ENCODE measurements at regions not wholly inside any gene's neighbourhood (a gene's known extent, or its start where the extent isn't known, plus 50 kb on each side); places are given as distances from the start of the nearest gene placed in this dataset.

- DNase-seq, result no peak
Measured at GRCh38 chr1:229952670-229953520, 114.1 kb upstream of the GALNT2 start.

GRCh38 chr1:229953736-229954326, 113.2 kb upstream of the GALNT2 start:
- no peak for DNase-seq

- no peak for DNase-seq
Measured at GRCh38 chr1:229964281-229964680, 102.8 kb upstream of the GALNT2 start.

- DNase-seq, result no peak
Measured at GRCh38 chr1:229970714-229971113, 96.3 kb upstream of the GALNT2 start.

- DNase-seq, result no peak
Measured at GRCh38 chr1:229971141-229971540, 95.9 kb upstream of the GALNT2 start.

GRCh38 chr1:229972600-229973296, 94.3 kb upstream of the GALNT2 start:
- no peak for DNase-seq

- no peak for DNase-seq
Measured at GRCh38 chr1:229973297-229973612, 93.8 kb upstream of the GALNT2 start.

- DNase-seq, result no peak
Measured at GRCh38 chr1:229975047-229975446, 92.0 kb upstream of the GALNT2 start.

GRCh38 chr1:229980009-229980408, 87.0 kb upstream of the GALNT2 start:
- DNase-seq, result no peak

GRCh38 chr1:229981736-229982135, 85.3 kb upstream of the GALNT2 start:
- DNase-seq, result peak in 2 of 56 donors; percentile 12 to 42

- DNase-seq, result no peak
Measured at GRCh38 chr1:229984310-229984991, 82.6 kb upstream of the GALNT2 start.

GRCh38 chr1:229984992-229985612, 81.9 kb upstream of the GALNT2 start:
- no peak for DNase-seq

- DNase-seq, result peak in 2 of 56 donors; percentile 20 to 50
Measured at GRCh38 chr1:229985613-229986010, 81.4 kb upstream of the GALNT2 start.

- DNase-seq, result no peak
Measured at GRCh38 chr1:229986737-229987337, 80.2 kb upstream of the GALNT2 start.

GRCh38 chr1:229987953-229988352, 79.1 kb upstream of the GALNT2 start:
- no peak for DNase-seq

GRCh38 chr1:229988534-229988933, 78.5 kb upstream of the GALNT2 start:
- DNase-seq, result no peak

- peak in 2 of 56 donors; percentile 20 to 36 for DNase-seq
Measured at GRCh38 chr1:229989591-229990248, 77.3 kb upstream of the GALNT2 start.

GRCh38 chr1:229990326-229990725, 76.7 kb upstream of the GALNT2 start:
- no peak for DNase-seq

GRCh38 chr1:229991104-229991513, 75.9 kb upstream of the GALNT2 start:
- DNase-seq, result peak in 2 of 56 donors; percentile 30

GRCh38 chr1:229991724-229992333, 75.2 kb upstream of the GALNT2 start:
- DNase-seq, result no peak

All from amygdala (tissue), 56 donors.